A549 (cell line): ENCODE measurements at regions not wholly inside any gene's neighbourhood (a gene's known extent, or its start where the extent isn't known, plus 50 kb on each side); places are given as distances from the start of the nearest gene placed in this dataset.

Experiments used
- EP300 ChIP-seq, 2 experiments: fragments of >200 bp; sonication (Bioruptor Twin); formaldehyde crosslinking; IDR thresholded peaks; 2 replicates in 1 of 2; 3 replicates in 1 of 2; pipeline ENCODE4 v1.6.1; 2016 to 2017
- MAFK ChIP-seq: fragments of 450-650 bp; IDR thresholded peaks from 2 replicates; pipeline ENCODE4 v1.6.1; 2014; ENCODE audit not compliant: partially characterized antibody
- POLR2A ChIP-seq: IDR thresholded peaks from 2 replicates; pipeline ENCODE4 v1.6.1; 2012; ENCODE audit warnings: mild to moderate bottlenecking, low read length
- RAD21 ChIP-seq, 2 experiments: fragments of >200 bp in 1 of 2; sonication (Bioruptor Twin) in 1 of 2; formaldehyde crosslinking in 1 of 2; IDR thresholded peaks in 1 of 2; conservative IDR thresholded peaks in 1 of 2; 2 replicates in 1 of 2; 3 replicates in 1 of 2; pipeline ENCODE4 v1.6.1; 2012 to 2018; ENCODE audit warnings: inconsistent platforms in 1 of 2
- TF ChIP-seq, protein P1 (sequence below): fragments of >200 bp; sonication (Bioruptor Twin); formaldehyde crosslinking; IDR thresholded peaks from 3 replicates; pipeline ENCODE4 v1.5.1; 2016

DNA sequence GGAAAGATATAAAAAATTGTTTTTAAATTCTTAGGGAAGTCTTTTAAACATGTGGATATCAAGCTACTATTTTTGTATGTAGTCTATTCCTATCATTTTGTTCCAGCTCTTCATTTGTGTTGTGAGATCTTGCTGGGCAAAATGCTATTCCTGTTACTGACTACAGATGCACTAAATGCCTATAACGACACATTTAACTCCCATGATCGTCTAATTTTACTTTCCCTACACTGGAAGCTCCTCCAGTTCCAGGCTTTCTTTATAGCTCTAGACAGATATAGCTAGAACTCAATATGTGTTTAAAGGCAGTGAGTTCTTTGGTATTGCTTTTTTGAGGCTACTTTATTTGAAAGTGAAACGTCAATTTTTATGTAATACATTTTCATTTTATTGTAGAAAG lies 971.5 kb upstream of the CITED2 start:
- TF ChIP-seq MAFK: no peak
- TF ChIP-seq RAD21 (conservative IDR thresholded peaks at IDR 0.05 in 1 of 2, IDR thresholded peaks at IDR 0.05 in 1 of 2): no peak
- no peak for TF ChIP-seq POLR2A
- TF ChIP-seq EP300 (IDR thresholded peaks at IDR 0.05): no peak
- TF ChIP-seq, protein P1, sequence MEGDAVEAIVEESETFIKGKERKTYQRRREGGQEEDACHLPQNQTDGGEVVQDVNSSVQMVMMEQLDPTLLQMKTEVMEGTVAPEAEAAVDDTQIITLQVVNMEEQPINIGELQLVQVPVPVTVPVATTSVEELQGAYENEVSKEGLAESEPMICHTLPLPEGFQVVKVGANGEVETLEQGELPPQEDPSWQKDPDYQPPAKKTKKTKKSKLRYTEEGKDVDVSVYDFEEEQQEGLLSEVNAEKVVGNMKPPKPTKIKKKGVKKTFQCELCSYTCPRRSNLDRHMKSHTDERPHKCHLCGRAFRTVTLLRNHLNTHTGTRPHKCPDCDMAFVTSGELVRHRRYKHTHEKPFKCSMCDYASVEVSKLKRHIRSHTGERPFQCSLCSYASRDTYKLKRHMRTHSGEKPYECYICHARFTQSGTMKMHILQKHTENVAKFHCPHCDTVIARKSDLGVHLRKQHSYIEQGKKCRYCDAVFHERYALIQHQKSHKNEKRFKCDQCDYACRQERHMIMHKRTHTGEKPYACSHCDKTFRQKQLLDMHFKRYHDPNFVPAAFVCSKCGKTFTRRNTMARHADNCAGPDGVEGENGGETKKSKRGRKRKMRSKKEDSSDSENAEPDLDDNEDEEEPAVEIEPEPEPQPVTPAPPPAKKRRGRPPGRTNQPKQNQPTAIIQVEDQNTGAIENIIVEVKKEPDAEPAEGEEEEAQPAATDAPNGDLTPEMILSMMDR: no peak
